ENCODE measurements at regions not wholly inside any gene's neighbourhood (a gene's known extent, or its start where the extent isn't known, plus 50 kb on each side); places are given as distances from the start of the nearest gene placed in this dataset.

DNA sequence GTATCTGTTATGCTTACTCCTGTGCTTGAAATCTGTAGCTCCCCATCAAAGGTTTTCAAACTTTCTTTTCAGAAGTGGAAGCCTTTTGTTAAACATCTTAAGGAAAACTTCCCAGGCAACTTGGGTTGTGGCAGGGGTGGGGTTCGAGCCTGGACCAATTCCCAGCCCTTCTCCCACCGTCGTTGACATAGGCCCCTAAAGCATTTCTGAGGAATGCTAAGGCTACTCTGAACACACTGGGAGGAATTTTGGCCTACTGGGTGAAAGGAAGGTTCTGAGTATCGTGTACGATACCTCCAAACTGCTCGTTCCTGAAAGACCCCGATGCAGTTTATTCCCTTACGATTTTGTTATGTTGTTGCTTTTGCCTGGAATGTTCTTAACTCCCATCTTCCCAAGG lies 56.1 kb upstream of the PMFBP1 start:
- Histone ChIP-seq H3K4me3 (ENCODE audit: insufficient read depth, low read depth, low read length) (no peak overlapping the region), H3K4me1 (ENCODE audit: control insufficient read depth, insufficient read depth, low read length) (no peaks in the 10 kb centered on the region), H3K27me3 (ENCODE audit: control insufficient read depth, insufficient read depth, low read length, poor library complexity, severe bottlenecking) (no peaks in the 10 kb centered on the region), H3K36me3 (ENCODE audit: control insufficient read depth, insufficient read depth, low read length) (no peaks in the 10 kb centered on the region), H3K9me3 (ENCODE audit: control insufficient read depth, low read length) (no peaks in the 10 kb centered on the region), H3K27ac (ENCODE audit: insufficient read depth, low read depth, low read length, poor library complexity, severe bottlenecking) (no peak overlapping the region)
- 86 to 87% methylated on average over 8 of the region's 8 CpGs for WGBS, 2 experiments

- Histone ChIP-seq H3K4me3 (ENCODE audit: insufficient read depth, low read depth, low read length) (no peak overlapping the region), H3K9me3 (ENCODE audit: control insufficient read depth, low read length) (no peaks in the 10 kb centered on the region), H3K4me1 (ENCODE audit: control insufficient read depth, insufficient read depth, low read length) (peaks cover under 1% of the 10 kb centered on the region), H3K27ac (ENCODE audit: insufficient read depth, low read depth, low read length, poor library complexity, severe bottlenecking) (no peak overlapping the region), H3K36me3 (ENCODE audit: control insufficient read depth, insufficient read depth, low read length) (no peaks in the 10 kb centered on the region), H3K27me3 (ENCODE audit: control insufficient read depth, insufficient read depth, low read length, poor library complexity, severe bottlenecking) (no peaks in the 10 kb centered on the region)
- WGBS, 2 experiments = 87 to 93% methylated on average over 3 of the region's 3 CpGs
These were observed 54.2 kb upstream of the PMFBP1 start for GRCh38 chr16:72226136-72226535.

GRCh38 chr16:72224260-72224768 lies 52.4 kb upstream of the PMFBP1 start:
- no peak overlapping the region for H3K27ac ChIP-seq (ENCODE audit: insufficient read depth, low read depth, low read length, poor library complexity, severe bottlenecking)
- 92% methylated on average over 6 of the region's 6 CpGs for WGBS, 2 experiments

GRCh38 chr16:72222503-72222902 lies 50.5 kb upstream of the PMFBP1 start:
- no peak overlapping the region for H3K27ac ChIP-seq (ENCODE audit: insufficient read depth, low read depth, low read length, poor library complexity, severe bottlenecking)
- WGBS, 2 experiments = 97 to 98% methylated on average over 2 of the region's 2 CpGs
- no peaks in the 10 kb centered on the region for H3K36me3 ChIP-seq (ENCODE audit: control insufficient read depth, insufficient read depth, low read length)
- no peaks in the 10 kb centered on the region for H3K9me3 ChIP-seq (ENCODE audit: control insufficient read depth, low read length)
- peaks cover 5% of the 10 kb centered on the region for H3K4me1 ChIP-seq (ENCODE audit: control insufficient read depth, insufficient read depth, low read length)
- no peak overlapping the region for H3K4me3 ChIP-seq (ENCODE audit: insufficient read depth, low read depth, low read length)
- no peaks in the 10 kb centered on the region for H3K27me3 ChIP-seq (ENCODE audit: control insufficient read depth, insufficient read depth, low read length, poor library complexity, severe bottlenecking)

More at GRCh38 chr16:72224260-72224768, 52.4 kb upstream of the PMFBP1 start:
- no peaks in the 10 kb centered on the region for H3K36me3 ChIP-seq (ENCODE audit: control insufficient read depth, insufficient read depth, low read length)
- peaks cover 5% of the 10 kb centered on the region for H3K4me1 ChIP-seq (ENCODE audit: control insufficient read depth, insufficient read depth, low read length)
- H3K9me3 ChIP-seq (ENCODE audit: control insufficient read depth, low read length) = no peaks in the 10 kb centered on the region
- H3K4me3 ChIP-seq (ENCODE audit: insufficient read depth, low read depth, low read length) = no peak overlapping the region
- H3K27me3 ChIP-seq (ENCODE audit: control insufficient read depth, insufficient read depth, low read length, poor library complexity, severe bottlenecking) = no peaks in the 10 kb centered on the region
